Mucosa of gallbladder (tissue), 1 donor: ENCODE measurements at regions not wholly inside any gene's neighbourhood (a gene's known extent, or its start where the extent isn't known, plus 50 kb on each side); places are given as distances from the start of the nearest gene placed in this dataset.
"Not testable (repeated sequence)": the region's sequence is repeated elsewhere in the genome, so short reads cannot be mapped to it uniquely, and the experiment has no call there.

Experiments used
- DNase-seq: peaks from one replicate; pipeline ENCODE4 v3.0.0-alpha.2; 2020; ENCODE audit warnings: low spot score
- donor health status: DM: no; HTN: no; CAD: no.

- DNase-seq: not testable (repeated sequence)
Observed at GRCh38 chr6:75031102-75031501, 174.8 kb downstream of the COL12A1 start.

- no peak for DNase-seq
Observed at GRCh38 chr6:75029333-75029732, 176.5 kb downstream of the COL12A1 start.

- DNase-seq: no peak
Observed at GRCh38 chr6:75025371-75025770, 180.5 kb downstream of the COL12A1 start.

GRCh38 chr6:75024828-75025227 is 181.0 kb downstream of the COL12A1 start:
- DNase-seq: no peak

- DNase-seq: no peak
Observed at GRCh38 chr6:75023634-75024033, 182.2 kb downstream of the COL12A1 start.

- no peak for DNase-seq
Observed at GRCh38 chr6:75020971-75021370, 184.9 kb downstream of the COL12A1 start.

- no peak for DNase-seq
Observed at GRCh38 chr6:75020376-75020775, 185.5 kb downstream of the COL12A1 start.

- no peak for DNase-seq
Observed at GRCh38 chr6:75012018-75012417, 193.8 kb downstream of the COL12A1 start.

GRCh38 chr6:75003984-75004383 is 201.9 kb downstream of the COL12A1 start:
- DNase-seq: not testable (repeated sequence)

GRCh38 chr6:74997646-74998045 is 208.2 kb downstream of the COL12A1 start:
- no peak for DNase-seq

- no peak for DNase-seq
Observed at GRCh38 chr6:74993136-74993535, 212.7 kb downstream of the COL12A1 start.

- DNase-seq: no peak
Observed at GRCh38 chr6:74991573-74992332, 214.1 kb downstream of the COL12A1 start.

GRCh38 chr6:74979065-74979766 is 226.6 kb downstream of the COL12A1 start:
- DNase-seq: no peak

GRCh38 chr6:74976701-74977100 is 229.2 kb downstream of the COL12A1 start:
- DNase-seq: no peak

- DNase-seq: no peak
Observed at GRCh38 chr6:74976026-74976425, 229.8 kb downstream of the COL12A1 start.

GRCh38 chr6:74973591-74973990 is 232.3 kb downstream of the COL12A1 start:
- DNase-seq: no peak

GRCh38 chr6:74971633-74972032 is 234.2 kb downstream of the COL12A1 start:
- DNase-seq: no peak

- DNase-seq: no peak
Observed at GRCh38 chr6:74969591-74970267, 236.1 kb downstream of the COL12A1 start.

GRCh38 chr6:74967821-74968220 is 238.0 kb downstream of the COL12A1 start:
- no peak for DNase-seq

- no peak for DNase-seq
Observed at GRCh38 chr6:74966712-74967111, 239.1 kb downstream of the COL12A1 start.

GRCh38 chr6:74964871-74965441 is 240.9 kb downstream of the COL12A1 start:
- DNase-seq: no peak
